Osteoblast (primary cell): ENCODE measurements at regions not wholly inside any gene's neighbourhood (a gene's known extent, or its start where the extent isn't known, plus 50 kb on each side); places are given as distances from the start of the nearest gene placed in this dataset.

Source experiments
- DNase-seq: peaks from one replicate; pipeline ENCODE4 v3.0.0; 2011; ENCODE audit warnings: low spot score, mixed read lengths; ENCODE audit not compliant: insufficient read length; ENCODE audit errors: missing footprints
- H2AFZ ChIP-seq: 2 replicates; pipeline ENCODE4 v1.6.0; 2011; ENCODE audit warnings: mild to moderate bottlenecking, low read length
- H3K27ac ChIP-seq: 2 replicates; pipeline ENCODE4 v1.5.1; 2011; ENCODE audit warnings: mild to moderate bottlenecking, low read depth, low read length, moderate library complexity
- H3K27me3 ChIP-seq: 2 replicates; pipeline ENCODE4 v1.6.0; 2012; ENCODE audit warnings: mild to moderate bottlenecking, control low read depth, inconsistent platforms, low read length, moderate library complexity; ENCODE audit not compliant: insufficient read depth
- H3K36me3 ChIP-seq: 2 replicates; pipeline ENCODE4 v1.5.1; 2011; ENCODE audit warnings: mild to moderate bottlenecking, low read length, control low read depth, moderate library complexity; ENCODE audit not compliant: insufficient read depth
- H3K4me1 ChIP-seq: 2 replicates; pipeline ENCODE4 v1.5.1; 2011; ENCODE audit warnings: mild to moderate bottlenecking, low read length, control low read depth, moderate library complexity; ENCODE audit not compliant: insufficient read depth
- H3K4me2 ChIP-seq: 2 replicates; pipeline ENCODE4 v1.6.0; 2011; ENCODE audit warnings: mild to moderate bottlenecking, low read length; ENCODE audit not compliant: insufficient read depth
- H3K4me3 ChIP-seq: fragments of 200-600 bp; sonication (generic); 3 replicates; pipeline ENCODE4 v1.5.1; 2012; ENCODE audit warnings: mild to moderate bottlenecking, low read length, inconsistent platforms; ENCODE audit not compliant: insufficient read depth
- H3K79me2 ChIP-seq: 2 replicates; pipeline ENCODE4 v1.6.0; 2012; ENCODE audit warnings: mild to moderate bottlenecking, low read length, control low read depth, inconsistent platforms; ENCODE audit not compliant: insufficient read depth
- H3K9me3 ChIP-seq: 2 replicates; pipeline ENCODE4 v1.5.1; 2011; ENCODE audit warnings: low read depth, low read length, control low read depth
- H4K20me1 ChIP-seq: 2 replicates; pipeline ENCODE4 v1.6.0; 2012; ENCODE audit warnings: mild to moderate bottlenecking, low read length, control low read depth; ENCODE audit not compliant: insufficient read depth
- TF ChIP-seq, protein P1 (sequence below): IDR thresholded peaks from 2 replicates; pipeline ENCODE4 v1.5.1; 2011; ENCODE audit warnings: mild to moderate bottlenecking, low read depth, low read length, moderate library complexity; ENCODE audit errors: extremely low read depth

DNA sequence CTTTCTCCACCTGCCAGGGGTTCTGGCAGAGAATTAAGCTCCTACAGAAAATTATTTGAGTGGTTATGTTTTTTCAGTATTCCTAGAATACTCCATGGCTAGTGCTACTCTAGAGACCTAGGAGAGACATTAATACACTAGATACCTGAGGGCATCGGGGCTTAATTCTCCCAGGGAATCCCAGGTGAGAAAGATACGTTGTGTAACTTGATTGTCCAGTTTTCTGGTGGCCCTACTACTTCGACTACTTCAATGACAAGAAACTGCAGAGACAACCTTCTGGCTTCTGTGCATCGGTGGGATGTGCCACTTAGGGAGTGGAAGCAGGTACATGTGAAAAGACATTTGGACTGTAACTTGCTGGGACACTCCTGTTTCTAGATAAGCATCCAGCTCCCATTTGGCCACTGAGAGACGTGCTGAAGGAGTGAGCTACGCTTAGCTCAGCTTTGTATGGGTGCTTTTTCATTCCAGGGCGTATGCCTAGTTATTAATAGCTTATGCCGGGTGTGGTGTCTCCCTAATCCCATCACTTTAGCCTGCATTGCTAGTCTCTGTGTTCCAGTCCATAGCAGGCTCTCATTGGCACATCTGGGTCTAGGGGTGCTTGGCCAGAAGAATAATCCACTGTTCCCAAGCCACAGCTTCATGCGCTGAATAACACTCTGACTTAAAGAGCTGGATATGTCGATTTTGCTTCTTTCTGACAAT, 300.7 kb downstream of the SIPA1L2 start:
- TF ChIP-seq, protein P1, sequence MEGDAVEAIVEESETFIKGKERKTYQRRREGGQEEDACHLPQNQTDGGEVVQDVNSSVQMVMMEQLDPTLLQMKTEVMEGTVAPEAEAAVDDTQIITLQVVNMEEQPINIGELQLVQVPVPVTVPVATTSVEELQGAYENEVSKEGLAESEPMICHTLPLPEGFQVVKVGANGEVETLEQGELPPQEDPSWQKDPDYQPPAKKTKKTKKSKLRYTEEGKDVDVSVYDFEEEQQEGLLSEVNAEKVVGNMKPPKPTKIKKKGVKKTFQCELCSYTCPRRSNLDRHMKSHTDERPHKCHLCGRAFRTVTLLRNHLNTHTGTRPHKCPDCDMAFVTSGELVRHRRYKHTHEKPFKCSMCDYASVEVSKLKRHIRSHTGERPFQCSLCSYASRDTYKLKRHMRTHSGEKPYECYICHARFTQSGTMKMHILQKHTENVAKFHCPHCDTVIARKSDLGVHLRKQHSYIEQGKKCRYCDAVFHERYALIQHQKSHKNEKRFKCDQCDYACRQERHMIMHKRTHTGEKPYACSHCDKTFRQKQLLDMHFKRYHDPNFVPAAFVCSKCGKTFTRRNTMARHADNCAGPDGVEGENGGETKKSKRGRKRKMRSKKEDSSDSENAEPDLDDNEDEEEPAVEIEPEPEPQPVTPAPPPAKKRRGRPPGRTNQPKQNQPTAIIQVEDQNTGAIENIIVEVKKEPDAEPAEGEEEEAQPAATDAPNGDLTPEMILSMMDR = no peak
- H2AFZ ChIP-seq = no peak overlapping the region
- no peaks in the 10 kb centered on the region for H3K79me2 ChIP-seq
- no peak overlapping the region for H3K4me3 ChIP-seq
- no peaks in the 10 kb centered on the region for H3K27me3 ChIP-seq
- no peaks in the 10 kb centered on the region for H4K20me1 ChIP-seq
- no peak overlapping the region for H3K4me2 ChIP-seq
- no peaks in the 10 kb centered on the region for H3K36me3 ChIP-seq
- no peak for DNase-seq
- no peaks in the 10 kb centered on the region for H3K4me1 ChIP-seq
- H3K9me3 ChIP-seq = no peaks in the 10 kb centered on the region
- H3K27ac ChIP-seq = no peak overlapping the region

DNA sequence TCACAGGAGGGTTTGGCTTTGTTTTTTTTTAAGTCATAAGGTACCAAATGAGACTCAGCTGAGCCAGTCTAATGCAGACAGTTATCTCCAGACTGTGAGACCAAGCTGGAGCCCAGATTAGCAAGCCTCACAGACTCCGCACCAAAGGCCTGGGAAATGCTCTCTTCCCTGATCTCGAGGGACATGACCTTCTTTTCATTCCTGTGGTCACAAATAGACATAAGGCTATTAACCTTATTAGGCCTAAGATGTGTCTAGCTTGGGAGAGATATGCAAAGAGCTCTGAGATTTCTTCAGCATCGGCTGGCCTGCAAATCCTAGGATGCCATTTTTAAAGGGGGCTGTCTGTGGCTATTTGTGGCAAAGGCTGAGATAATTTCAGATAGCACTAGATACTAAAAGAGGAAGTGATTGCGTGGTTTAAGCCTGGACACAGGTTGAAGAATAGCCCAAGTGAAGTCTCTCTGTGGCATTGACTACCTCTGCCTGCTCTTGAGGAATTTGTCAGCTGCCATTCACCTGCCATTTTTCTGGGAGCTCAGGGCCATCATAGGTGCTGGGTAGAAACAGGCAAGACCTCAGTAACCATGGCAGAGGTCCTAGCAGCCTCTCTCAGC, 301.3 kb downstream of the SIPA1L2 start:
- no peak overlapping the region for H2AFZ ChIP-seq

DNA sequence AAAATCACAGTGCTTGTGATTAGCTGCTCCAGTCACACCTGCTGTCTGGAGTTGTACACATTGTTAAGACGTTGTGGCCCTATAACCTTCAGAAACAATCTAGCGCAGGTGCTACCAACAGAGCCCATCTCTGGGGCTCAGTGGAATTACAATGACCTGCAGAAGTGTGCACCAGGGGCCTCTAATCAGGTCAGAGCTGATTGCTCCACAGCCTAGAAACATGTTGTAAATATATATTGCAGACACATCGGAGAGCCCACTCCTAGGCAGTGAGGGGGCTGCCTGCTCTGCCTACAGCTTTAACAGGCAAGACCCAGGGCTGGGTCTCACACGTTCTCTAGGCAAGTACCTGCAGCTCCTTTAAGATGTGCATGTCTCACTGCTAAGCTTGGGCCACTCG, 302.0 kb downstream of the SIPA1L2 start:
- no peak overlapping the region for H3K4me3 ChIP-seq

More for the DNA sequence above, 301.3 kb downstream of the SIPA1L2 start:
- DNase-seq = no peak
- TF ChIP-seq, protein P1 = no peak
- no peaks in the 10 kb centered on the region for H3K79me2 ChIP-seq
- H3K27ac ChIP-seq = no peak overlapping the region
- H3K36me3 ChIP-seq = no peaks in the 10 kb centered on the region
- no peaks in the 10 kb centered on the region for H3K27me3 ChIP-seq
- no peaks in the 10 kb centered on the region for H3K9me3 ChIP-seq
- no peak overlapping the region for H3K4me2 ChIP-seq
- H3K4me1 ChIP-seq = no peaks in the 10 kb centered on the region
- H4K20me1 ChIP-seq = no peaks in the 10 kb centered on the region
- no peak overlapping the region for H3K4me3 ChIP-seq

DNA sequence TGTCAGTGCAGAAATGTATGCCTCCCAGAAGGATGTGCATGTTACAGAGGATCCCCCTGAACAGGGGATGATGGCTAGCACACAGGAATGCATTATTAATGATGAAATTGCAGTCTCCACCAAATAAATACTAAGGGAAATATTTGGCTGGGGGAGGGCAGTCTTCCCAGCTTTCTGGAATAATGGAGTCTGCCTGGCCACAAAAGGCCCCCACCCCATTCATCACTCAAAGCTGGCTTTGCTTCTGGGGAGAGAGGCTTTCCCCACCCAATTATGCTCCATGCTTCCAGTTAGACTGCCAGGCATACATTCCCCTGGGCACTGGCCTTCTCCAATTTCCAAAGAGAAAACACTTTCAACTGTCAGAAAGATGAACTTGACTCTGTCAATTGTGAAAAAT, 302.7 kb downstream of the SIPA1L2 start:
- Histone ChIP-seq H3K27me3 (no peaks in the 10 kb centered on the region), H3K79me2 (no peaks in the 10 kb centered on the region), H3K4me2 (no peak overlapping the region), H3K4me3 (no peak overlapping the region), H3K4me1 (no peaks in the 10 kb centered on the region), H3K27ac (no peak overlapping the region), H2AFZ (no peak overlapping the region), H3K36me3 (no peaks in the 10 kb centered on the region), H3K9me3 (no peaks in the 10 kb centered on the region), H4K20me1 (no peaks in the 10 kb centered on the region)
- TF ChIP-seq, protein P1 = no peak
- DNase-seq = no peak

More for the DNA sequence above, 302.0 kb downstream of the SIPA1L2 start:
- Histone ChIP-seq H3K9me3 (no peaks in the 10 kb centered on the region), H3K27me3 (no peaks in the 10 kb centered on the region), H3K27ac (no peak overlapping the region), H3K4me1 (no peaks in the 10 kb centered on the region), H4K20me1 (no peaks in the 10 kb centered on the region), H2AFZ (no peak overlapping the region), H3K4me2 (no peak overlapping the region), H3K79me2 (no peaks in the 10 kb centered on the region), H3K36me3 (no peaks in the 10 kb centered on the region)
- no peak for DNase-seq
- TF ChIP-seq, protein P1 = no peak
